ENCODE measurements at regions not wholly inside any gene's neighbourhood (a gene's known extent, or its start where the extent isn't known, plus 50 kb on each side); places are given as distances from the start of the nearest gene placed in this dataset.

- Mint-ChIP-seq H3K27me3 (ENCODE audit: insufficient read depth) (peaks cover 3% of the 10 kb centered on the region; the same call in 1 of the 2 replicates), H3K4me3 (no peak overlapping the region), H3K36me3 (ENCODE audit: low read depth) (peaks cover 15% of the 10 kb centered on the region), H3K4me1 (ENCODE audit: low read depth) (peaks cover 22% of the 10 kb centered on the region; the same call in 1 of the 2 replicates), H3K27ac (no peak overlapping the region), H3K9me3 (no peaks in the 10 kb centered on the region; the same call in 1 of the 2 replicates)
- no peak for TF ChIP-seq CTCF (IDR thresholded peaks at IDR 0.05)
- no peak for DNase-seq
Observed at GRCh38 chr2:217168496-217168895, 308.6 kb upstream of the TNP1 start.

- Mint-ChIP-seq H3K27ac (no peak overlapping the region), H3K4me1 (ENCODE audit: low read depth) (peaks cover 31% of the 10 kb centered on the region), H3K27me3 (ENCODE audit: insufficient read depth) (peaks cover 2% of the 10 kb centered on the region; the same call in 1 of the 2 replicates), H3K4me3 (no peak overlapping the region), H3K9me3 (no peaks in the 10 kb centered on the region; the same call in 1 of the 2 replicates), H3K36me3 (ENCODE audit: low read depth) (peaks cover 14% of the 10 kb centered on the region)
- TF ChIP-seq CTCF (IDR thresholded peaks at IDR 0.05): no peak
- no peak for DNase-seq
Observed at GRCh38 chr2:217167531-217167930, 307.7 kb upstream of the TNP1 start.

GRCh38 chr2:217166241-217166850 is 306.5 kb upstream of the TNP1 start:
- Mint-ChIP-seq H3K36me3 (ENCODE audit: low read depth) (peaks cover 10% of the 10 kb centered on the region), H3K27ac (no peak overlapping the region), H3K4me1 (ENCODE audit: low read depth) (peaks cover 37% of the 10 kb centered on the region), H3K4me3 (no peak overlapping the region), H3K27me3 (ENCODE audit: insufficient read depth) (peaks cover 1% of the 10 kb centered on the region; the same call in 1 of the 2 replicates), H3K9me3 (no peaks in the 10 kb centered on the region; the same call in 1 of the 2 replicates)
- TF ChIP-seq CTCF (IDR thresholded peaks at IDR 0.05): peak; percentile 86
- peak; percentile 32 for DNase-seq

- Mint-ChIP-seq H3K4me1 (ENCODE audit: low read depth) (peaks cover 41% of the 10 kb centered on the region), H3K36me3 (ENCODE audit: low read depth) (peaks cover 6% of the 10 kb centered on the region), H3K27ac (no peak overlapping the region), H3K9me3 (no peaks in the 10 kb centered on the region; the same call in 1 of the 2 replicates), H3K27me3 (ENCODE audit: insufficient read depth) (peaks cover 4% of the 10 kb centered on the region; the same call in 1 of the 2 replicates), H3K4me3 (no peak overlapping the region)
- DNase-seq: no peak
- TF ChIP-seq CTCF (IDR thresholded peaks at IDR 0.05): no peak
Observed at GRCh38 chr2:217165547-217165946, 305.7 kb upstream of the TNP1 start.

- Mint-ChIP-seq H3K4me3 (no peak overlapping the region), H3K27me3 (ENCODE audit: insufficient read depth) (peaks cover 4% of the 10 kb centered on the region; the same call in 1 of the 2 replicates), H3K9me3 (no peaks in the 10 kb centered on the region), H3K36me3 (ENCODE audit: low read depth) (no peaks in the 10 kb centered on the region), H3K27ac (no peak overlapping the region), H3K4me1 (ENCODE audit: low read depth) (peaks cover 49% of the 10 kb centered on the region)
- DNase-seq: no peak
- TF ChIP-seq CTCF (IDR thresholded peaks at IDR 0.05): no peak
Observed at GRCh38 chr2:217163987-217164386, 304.1 kb upstream of the TNP1 start.

Measured in HFFc6 (cell line).